Chondrocyte (in vitro differentiated cells): ENCODE measurements at regions not wholly inside any gene's neighbourhood (a gene's known extent, or its start where the extent isn't known, plus 50 kb on each side); places are given as distances from the start of the nearest gene placed in this dataset.
A peak's percentile ranks its signal among the peaks of the same experiment; 100 is the strongest.
"Not testable (repeated sequence)": the region's sequence is repeated elsewhere in the genome, so short reads cannot be mapped to it uniquely, and the experiment has no call there.

Source experiments
- DNase-seq: peaks from one replicate; pipeline ENCODE4 v3.0.0; 2021; ENCODE audit warnings: mixed read lengths, low spot score
- H3K27ac Mint-ChIP-seq: one replicate; pipeline ENCODE4 v1.8.0; 2021; ENCODE audit warnings: mild to moderate bottlenecking, moderate library complexity, mixed read lengths; ENCODE audit not compliant: unreplicated experiment
- H3K27me3 Mint-ChIP-seq: 2 replicates; pipeline ENCODE4 v1.8.0; 2021; ENCODE audit warnings: low read depth, mixed read lengths
- H3K36me3 Mint-ChIP-seq: 2 replicates; pipeline ENCODE4 v1.8.0; 2021; ENCODE audit warnings: low read depth, mixed read lengths
- H3K4me1 Mint-ChIP-seq: 2 replicates; pipeline ENCODE4 v1.8.0; 2021; ENCODE audit warnings: low read depth, mild to moderate bottlenecking, mixed read lengths
- H3K4me3 Mint-ChIP-seq: one replicate; pipeline ENCODE4 v1.8.0; 2021; ENCODE audit warnings: mild to moderate bottlenecking, moderate library complexity, mixed read lengths; ENCODE audit not compliant: unreplicated experiment
- H3K9me3 Mint-ChIP-seq: 2 replicates; pipeline ENCODE4 v1.8.0; 2021; ENCODE audit warnings: low read depth, mixed read lengths
- CTCF ChIP-seq: fragments of 200-600 bp; sonication (generic); IDR thresholded peaks from 2 replicates; pipeline ENCODE4 v1.5.0; 2021; ENCODE audit warnings: antibody characterized with exemption, mild to moderate bottlenecking, moderate library complexity

- peak overlapping the region; percentile 50 for H3K27ac Mint-ChIP-seq
- H3K4me3 Mint-ChIP-seq = no peak overlapping the region
- DNase-seq = no peak
- peaks cover 2% of the 10 kb centered on the region for H3K36me3 Mint-ChIP-seq
- TF ChIP-seq CTCF = no peak
- H3K27me3 Mint-ChIP-seq = no peaks in the 10 kb centered on the region
- H3K9me3 Mint-ChIP-seq = no peaks in the 10 kb centered on the region
- peaks cover 48% of the 10 kb centered on the region for H3K4me1 Mint-ChIP-seq
Measured at GRCh38 chr6:144405163-144405562, 120.0 kb downstream of the UTRN start.

GRCh38 chr6:144406796-144407195 is 121.7 kb downstream of the UTRN start:
- Mint-ChIP-seq H3K4me1 (peaks cover 46% of the 10 kb centered on the region), H3K27ac (no peak overlapping the region), H3K4me3 (no peak overlapping the region), H3K27me3 (no peaks in the 10 kb centered on the region), H3K36me3 (peaks cover 3% of the 10 kb centered on the region), H3K9me3 (peaks cover 3% of the 10 kb centered on the region)
- no peak for DNase-seq
- no peak for TF ChIP-seq CTCF

GRCh38 chr6:144408161-144408560 is 123.0 kb downstream of the UTRN start:
- DNase-seq = no peak
- H3K27me3 Mint-ChIP-seq = no peaks in the 10 kb centered on the region

GRCh38 chr6:144410059-144410458 is 124.9 kb downstream of the UTRN start:
- DNase-seq = no peak
- Mint-ChIP-seq H3K27ac (no peak overlapping the region), H3K4me3 (no peak overlapping the region), H3K27me3 (no peaks in the 10 kb centered on the region), H3K36me3 (peaks cover 2% of the 10 kb centered on the region), H3K4me1 (peaks cover 43% of the 10 kb centered on the region), H3K9me3 (peaks cover 3% of the 10 kb centered on the region)
- TF ChIP-seq CTCF = no peak

More at GRCh38 chr6:144408161-144408560, 123.0 kb downstream of the UTRN start:
- TF ChIP-seq CTCF = peak; percentile 15
- H3K4me1 Mint-ChIP-seq = peaks cover 49% of the 10 kb centered on the region
- peaks cover 3% of the 10 kb centered on the region for H3K36me3 Mint-ChIP-seq
- H3K9me3 Mint-ChIP-seq = peaks cover 3% of the 10 kb centered on the region
- H3K4me3 Mint-ChIP-seq = no peak overlapping the region
- H3K27ac Mint-ChIP-seq = peak overlapping the region; percentile 17

- H3K4me1 Mint-ChIP-seq = peaks cover 43% of the 10 kb centered on the region
- not testable (repeated sequence) for H3K9me3 Mint-ChIP-seq, H3K4me3 Mint-ChIP-seq, H3K36me3 Mint-ChIP-seq, H3K27ac Mint-ChIP-seq, H3K27me3 Mint-ChIP-seq, DNase-seq
Measured at GRCh38 chr6:144410574-144410973, 125.4 kb downstream of the UTRN start.

GRCh38 chr6:144411531-144412165 is 126.5 kb downstream of the UTRN start:
- TF ChIP-seq CTCF = no peak
- Mint-ChIP-seq H3K9me3 (peaks cover 3% of the 10 kb centered on the region), H3K4me3 (no peak overlapping the region), H3K27ac (no peak overlapping the region), H3K36me3 (peaks cover 2% of the 10 kb centered on the region), H3K27me3 (no peaks in the 10 kb centered on the region), H3K4me1 (peaks cover 51% of the 10 kb centered on the region)
- no peak for DNase-seq
